Central memory CD8-positive, alpha-beta T cell (primary cell): ENCODE measurements at regions not wholly inside any gene's neighbourhood (a gene's known extent, or its start where the extent isn't known, plus 50 kb on each side); places are given as distances from the start of the nearest gene placed in this dataset.

ENCODE experiments used
- ATAC-seq: fragments of 150-1000 bp; cut with Tn5 transposase; replicated peaks from 2 replicates; pipeline ENCODE4 v1.10.0; 2022; ENCODE audit warnings: mild to moderate bottlenecking, moderate FRiP score, moderate number of reproducible peaks; ENCODE audit not compliant: poor library complexity, severe bottlenecking; ENCODE audit errors: extremely low read depth
- DNase-seq, 2 donors: peaks; one replicate each; pipeline ENCODE4 v3.0.0; 2021; ENCODE audit warnings: low spot score in 2 of 2
- H3K27ac Mint-ChIP-seq: one replicate; pipeline ENCODE4 v1.8.0; 2022; ENCODE audit warnings: low read depth, mild to moderate bottlenecking, moderate library complexity, mixed read lengths
- H3K27me3 Mint-ChIP-seq: one replicate; pipeline ENCODE4 v1.8.0; 2022; ENCODE audit warnings: mixed read lengths
- H3K36me3 Mint-ChIP-seq: one replicate; pipeline ENCODE4 v1.8.0; 2022; ENCODE audit warnings: mild to moderate bottlenecking, moderate library complexity, mixed read lengths; ENCODE audit not compliant: insufficient read depth
- H3K4me1 Mint-ChIP-seq: one replicate; pipeline ENCODE4 v1.8.0; 2022; ENCODE audit warnings: mixed read lengths
- H3K4me3 Mint-ChIP-seq: one replicate; pipeline ENCODE4 v1.8.0; 2022; ENCODE audit warnings: mild to moderate bottlenecking, moderate library complexity, mixed read lengths
- H3K9me3 Mint-ChIP-seq: one replicate; pipeline ENCODE4 v1.8.0; 2022; ENCODE audit warnings: mixed read lengths

DNA sequence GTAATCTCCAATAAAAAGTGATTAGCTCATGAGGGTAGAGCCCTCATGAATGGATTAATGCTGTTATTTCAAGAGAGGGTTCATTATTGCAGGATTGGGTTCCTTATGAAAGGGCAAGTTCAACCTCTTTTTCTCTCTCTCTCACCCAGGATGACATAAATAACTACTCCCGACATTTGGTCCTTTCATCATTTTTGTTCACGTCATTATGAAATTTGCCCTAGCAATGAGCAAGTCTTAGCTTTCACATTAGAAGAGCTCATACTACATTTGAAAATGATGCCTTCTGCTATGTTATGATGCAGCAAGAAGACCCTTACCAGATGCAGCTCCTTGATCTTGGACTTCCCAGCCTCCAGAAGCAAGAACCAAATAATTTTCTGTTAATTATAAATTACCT lies 152.5 kb downstream of the ICOS start:
- H3K4me1 Mint-ChIP-seq: no peaks in the 10 kb centered on the region
- no peaks in the 10 kb centered on the region for H3K36me3 Mint-ChIP-seq
- H3K27me3 Mint-ChIP-seq: peaks cover 30% of the 10 kb centered on the region
- DNase-seq: no peak
- ATAC-seq: no peak
- H3K4me3 Mint-ChIP-seq: no peak overlapping the region
- H3K9me3 Mint-ChIP-seq: no peaks in the 10 kb centered on the region
- no peak overlapping the region for H3K27ac Mint-ChIP-seq

DNA sequence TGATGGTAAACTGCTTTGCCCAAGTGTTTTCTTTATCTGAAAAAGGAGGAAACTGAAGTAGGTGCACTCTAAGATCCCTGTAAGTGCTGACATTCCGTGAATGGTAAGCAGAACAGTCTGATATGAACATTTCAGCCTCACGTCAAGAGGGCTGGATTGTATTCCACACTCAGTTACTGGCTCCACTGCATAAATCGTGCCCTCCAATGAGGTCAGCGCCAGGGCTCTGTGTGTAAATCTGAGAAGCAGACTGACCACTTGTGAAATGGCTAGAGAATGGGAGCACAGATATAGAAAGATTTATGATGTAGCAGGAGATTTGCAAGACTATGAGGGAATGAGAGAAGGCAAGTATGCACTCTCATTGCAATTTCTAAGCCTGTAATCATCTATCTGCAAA lies 153.0 kb downstream of the ICOS start:
- no peak overlapping the region for H3K27ac Mint-ChIP-seq

DNA sequence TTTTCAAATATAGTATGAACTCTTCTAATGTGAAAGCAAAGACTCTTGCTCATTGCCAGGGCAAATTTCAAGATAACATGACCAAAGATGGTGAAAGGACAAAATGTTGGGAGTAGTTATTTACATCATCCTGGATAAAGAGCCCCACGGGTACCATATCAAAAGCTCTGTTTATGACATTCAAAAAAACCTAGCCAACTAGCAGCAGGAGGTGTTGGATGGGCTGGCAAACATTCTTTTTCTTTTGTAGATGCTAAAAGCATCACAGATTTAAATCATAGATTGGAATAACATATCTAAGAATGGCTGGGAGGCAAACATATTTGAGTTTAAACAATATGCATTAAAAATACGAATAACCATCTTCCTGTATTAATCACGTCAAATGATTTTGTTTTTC lies 153.5 kb downstream of the ICOS start:
- Mint-ChIP-seq H3K4me3 (no peak overlapping the region), H3K27ac (no peak overlapping the region)
- DNase-seq: no peak

More for the DNA sequence above, 153.0 kb downstream of the ICOS start:
- Mint-ChIP-seq H3K36me3 (no peaks in the 10 kb centered on the region), H3K4me3 (no peak overlapping the region), H3K27me3 (peaks cover 32% of the 10 kb centered on the region), H3K4me1 (no peaks in the 10 kb centered on the region), H3K9me3 (no peaks in the 10 kb centered on the region)
- no peak for DNase-seq
- ATAC-seq: no peak

DNA sequence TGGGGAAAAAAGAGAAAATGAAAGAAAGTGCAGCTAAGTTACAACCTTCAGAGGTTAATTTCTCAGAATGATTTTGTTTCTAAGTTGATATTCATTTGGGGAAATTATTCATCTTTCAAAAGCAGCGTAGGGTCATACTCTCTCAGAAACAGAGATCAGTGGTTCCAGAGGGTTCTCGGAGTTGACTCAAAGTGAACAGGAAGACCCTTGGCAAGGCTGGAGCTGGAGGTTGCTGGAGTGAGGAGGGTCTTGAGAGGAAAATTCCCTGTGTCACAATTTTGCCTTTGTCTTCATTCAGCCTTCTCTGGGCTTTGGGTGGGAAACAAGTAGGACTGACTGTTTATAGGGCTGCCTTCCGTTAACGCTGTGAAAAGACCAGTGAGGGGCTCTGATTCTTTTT lies 168.2 kb downstream of the ICOS start:
- Mint-ChIP-seq H3K4me3 (no peak overlapping the region), H3K9me3 (no peaks in the 10 kb centered on the region), H3K27ac (no peak overlapping the region), H3K4me1 (peaks cover 16% of the 10 kb centered on the region), H3K27me3 (peaks cover 36% of the 10 kb centered on the region), H3K36me3 (no peaks in the 10 kb centered on the region)
- DNase-seq (no peak), ATAC-seq (no peak)

More for the DNA sequence above, 153.5 kb downstream of the ICOS start:
- H3K27me3 Mint-ChIP-seq: peaks cover 28% of the 10 kb centered on the region
- no peaks in the 10 kb centered on the region for H3K9me3 Mint-ChIP-seq
- ATAC-seq: no peak
- no peaks in the 10 kb centered on the region for H3K36me3 Mint-ChIP-seq
- no peaks in the 10 kb centered on the region for H3K4me1 Mint-ChIP-seq

DNA sequence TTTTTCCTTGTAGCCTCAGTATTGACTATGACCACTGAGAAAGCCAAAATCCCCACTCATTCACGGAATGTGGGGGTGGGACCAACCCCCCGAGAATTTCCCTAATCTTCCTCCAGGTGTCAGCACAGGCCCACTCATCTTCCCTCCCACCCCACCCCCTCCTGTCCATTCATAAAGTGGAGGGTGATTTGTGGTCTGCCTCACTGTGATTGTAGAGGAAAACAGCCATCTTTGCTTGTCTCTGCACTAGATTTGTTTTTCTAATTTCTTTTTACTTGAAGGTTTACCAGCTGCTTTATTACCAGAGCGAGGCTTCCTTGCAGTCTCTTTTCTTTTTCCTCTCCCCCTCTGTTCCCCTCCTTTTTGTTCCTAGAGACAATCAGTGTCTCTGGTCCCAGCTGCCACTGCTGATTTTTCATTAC lies 171.8 kb downstream of the ICOS start:
- peaks cover 56% of the 10 kb centered on the region for H3K27me3 Mint-ChIP-seq
- H3K9me3 Mint-ChIP-seq: no peaks in the 10 kb centered on the region
- peaks cover 38% of the 10 kb centered on the region for H3K4me1 Mint-ChIP-seq
- H3K27ac Mint-ChIP-seq: no peak overlapping the region
- no peak for DNase-seq
- H3K4me3 Mint-ChIP-seq: peak overlapping the region; percentile 73
- ATAC-seq: peak; percentile 53
- H3K36me3 Mint-ChIP-seq: peaks cover 9% of the 10 kb centered on the region

DNA sequence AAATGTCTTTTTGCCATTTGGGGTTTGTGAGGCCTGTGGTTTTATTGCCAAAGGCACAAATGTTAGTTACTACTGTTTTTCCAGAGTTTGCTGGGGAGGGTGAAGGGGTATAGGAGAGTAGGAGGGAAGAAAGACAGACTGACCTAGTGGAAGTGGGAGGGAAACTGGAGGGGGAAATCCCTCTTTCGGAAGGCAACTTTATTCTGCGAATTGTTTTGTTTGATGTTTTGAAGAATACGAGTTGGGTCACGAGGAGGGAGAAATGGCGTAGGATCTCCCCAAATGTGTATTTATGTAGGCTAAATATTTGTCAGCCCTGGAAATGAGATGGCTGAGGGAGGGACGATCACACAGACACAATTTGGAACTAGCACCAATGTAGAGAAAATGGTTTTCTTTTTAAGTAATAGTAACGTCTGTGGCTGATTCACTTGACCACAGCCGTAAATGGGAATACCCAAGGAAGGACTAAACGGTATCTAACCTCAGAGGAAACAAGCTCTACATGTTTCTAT lies 172.3 kb downstream of the ICOS start:
- peaks cover 51% of the 10 kb centered on the region for H3K27me3 Mint-ChIP-seq
- peaks cover 9% of the 10 kb centered on the region for H3K36me3 Mint-ChIP-seq
- H3K27ac Mint-ChIP-seq: peak overlapping the region; percentile 14
- no peaks in the 10 kb centered on the region for H3K9me3 Mint-ChIP-seq
- H3K4me3 Mint-ChIP-seq: peak overlapping the region; percentile 73
- H3K4me1 Mint-ChIP-seq: peaks cover 39% of the 10 kb centered on the region
- no peak for DNase-seq
- ATAC-seq: no peak

DNA sequence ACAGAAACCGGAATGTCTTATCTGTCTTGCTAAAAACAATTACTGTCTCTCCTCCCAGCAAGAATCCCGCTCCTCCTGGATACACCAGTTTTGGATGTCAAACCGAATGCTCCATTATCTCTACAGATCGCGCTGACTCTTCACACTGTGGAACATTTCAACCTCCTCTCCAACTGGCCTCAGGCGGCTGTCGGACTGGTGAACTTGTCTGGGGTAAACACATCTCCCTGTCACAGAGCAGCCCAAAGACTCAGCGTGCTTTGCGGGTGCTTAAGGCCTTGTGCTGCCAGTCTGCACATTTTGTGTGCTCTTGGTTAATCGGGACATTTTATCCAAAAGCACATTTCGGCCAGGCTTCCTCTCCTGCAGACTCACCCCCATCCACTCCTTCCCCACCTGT lies 173.1 kb downstream of the ICOS start:
- ATAC-seq: no peak
- Mint-ChIP-seq H3K27me3 (peaks cover 43% of the 10 kb centered on the region), H3K27ac (peak overlapping the region; percentile 56), H3K9me3 (no peaks in the 10 kb centered on the region), H3K36me3 (peaks cover 9% of the 10 kb centered on the region), H3K4me1 (peaks cover 48% of the 10 kb centered on the region), H3K4me3 (peak overlapping the region; percentile 73)
- no peak for DNase-seq

DNA sequence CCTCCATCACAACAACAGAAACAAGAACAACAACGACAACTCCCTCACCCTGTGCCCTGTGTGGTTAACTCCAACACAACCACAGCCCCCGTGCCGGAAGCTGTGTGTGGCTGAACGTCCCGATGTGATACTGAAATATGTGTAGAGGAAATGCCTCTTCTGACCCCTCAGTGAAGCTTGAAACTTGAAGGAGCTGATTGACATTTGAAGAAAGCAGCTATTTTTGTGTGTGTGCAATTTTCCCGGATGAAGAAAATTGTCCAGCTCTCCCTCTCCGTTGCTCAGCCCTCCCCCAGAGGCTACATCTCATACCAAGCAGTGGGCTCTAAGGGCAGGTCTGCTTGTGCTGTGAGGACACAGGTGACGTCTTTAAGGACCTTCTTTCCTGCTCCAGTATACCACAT lies 173.8 kb downstream of the ICOS start:
- DNase-seq (peak; percentile 28 to 51), ATAC-seq (peak; percentile 88)
- Mint-ChIP-seq H3K27ac (peak overlapping the region; percentile 56), H3K27me3 (peaks cover 36% of the 10 kb centered on the region), H3K4me1 (peaks cover 53% of the 10 kb centered on the region), H3K4me3 (peak overlapping the region; percentile 73), H3K9me3 (no peaks in the 10 kb centered on the region), H3K36me3 (peaks cover 9% of the 10 kb centered on the region)

DNA sequence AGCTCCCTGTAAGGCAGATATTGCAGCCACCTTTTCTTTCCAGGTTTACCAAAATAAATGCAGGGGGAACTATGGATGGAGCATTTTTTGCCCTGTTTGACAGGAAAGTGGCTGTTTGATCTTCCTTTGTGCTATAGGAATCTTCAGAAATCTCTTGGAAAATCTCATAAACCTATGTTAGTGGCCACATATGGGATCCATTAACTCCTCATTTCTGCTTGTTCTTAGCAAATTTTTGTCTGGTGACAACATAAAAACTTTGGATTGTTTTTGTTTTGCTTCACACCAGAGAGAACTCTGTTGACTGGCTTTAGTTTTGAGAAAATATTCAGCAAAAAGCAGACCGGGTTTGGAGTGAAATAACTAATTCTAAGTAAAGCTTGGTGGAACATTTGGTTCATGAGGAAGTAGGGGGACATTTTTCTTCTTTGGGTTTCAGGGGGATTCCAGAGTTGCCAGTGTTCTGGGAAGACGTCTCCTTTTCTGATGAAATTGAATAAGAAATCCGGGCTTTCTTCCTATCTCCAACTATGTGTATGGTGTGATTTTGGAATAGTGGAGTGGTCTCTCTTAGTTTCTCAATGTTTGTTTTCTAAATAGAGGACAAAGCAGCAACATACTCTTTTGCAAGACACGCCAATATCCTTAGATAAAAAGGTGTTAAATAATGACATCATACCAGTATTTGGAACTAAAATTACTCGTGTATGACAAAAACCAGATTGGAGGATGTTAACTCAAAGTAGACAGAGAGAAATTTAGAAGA lies 174.4 kb downstream of the ICOS start:
- no peak for ATAC-seq
- Mint-ChIP-seq H3K4me1 (peaks cover 53% of the 10 kb centered on the region), H3K36me3 (peaks cover 9% of the 10 kb centered on the region), H3K27ac (peak overlapping the region; percentile 56), H3K9me3 (no peaks in the 10 kb centered on the region), H3K4me3 (peak overlapping the region; percentile 73), H3K27me3 (peaks cover 30% of the 10 kb centered on the region)
- DNase-seq: no peak

DNA sequence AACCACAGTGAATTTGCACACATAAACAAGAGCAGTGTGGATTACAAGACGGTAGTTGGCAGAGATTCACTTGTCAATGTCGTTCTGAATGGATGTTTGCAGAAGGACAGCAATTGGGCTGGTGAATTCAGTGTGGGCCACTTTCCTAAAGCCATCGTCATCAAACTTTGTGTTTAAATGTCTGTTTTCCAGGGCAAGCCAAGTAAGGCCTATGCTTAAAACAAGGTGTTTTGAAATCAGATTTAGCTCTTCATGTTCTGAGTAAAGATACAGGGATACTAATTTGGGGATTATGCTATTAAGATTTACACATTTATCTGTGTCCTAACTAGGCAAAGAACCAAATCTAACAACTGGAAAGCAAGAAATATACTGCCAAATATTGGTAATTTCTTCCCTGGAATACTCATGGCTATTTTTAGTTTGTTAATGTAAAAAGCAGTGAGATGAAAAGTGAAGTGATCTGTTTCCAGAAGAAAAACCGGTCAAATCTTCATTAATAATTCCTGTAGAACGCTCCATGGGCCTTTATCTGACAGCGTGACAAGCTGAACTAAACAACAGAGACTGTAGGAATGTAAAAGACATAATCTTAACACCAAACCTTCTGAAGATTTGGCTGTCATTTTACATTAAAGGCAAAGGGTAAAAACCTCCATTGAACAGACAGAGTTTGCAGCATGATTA lies 175.7 kb downstream of the ICOS start:
- peaks cover 29% of the 10 kb centered on the region for H3K27me3 Mint-ChIP-seq

DNA sequence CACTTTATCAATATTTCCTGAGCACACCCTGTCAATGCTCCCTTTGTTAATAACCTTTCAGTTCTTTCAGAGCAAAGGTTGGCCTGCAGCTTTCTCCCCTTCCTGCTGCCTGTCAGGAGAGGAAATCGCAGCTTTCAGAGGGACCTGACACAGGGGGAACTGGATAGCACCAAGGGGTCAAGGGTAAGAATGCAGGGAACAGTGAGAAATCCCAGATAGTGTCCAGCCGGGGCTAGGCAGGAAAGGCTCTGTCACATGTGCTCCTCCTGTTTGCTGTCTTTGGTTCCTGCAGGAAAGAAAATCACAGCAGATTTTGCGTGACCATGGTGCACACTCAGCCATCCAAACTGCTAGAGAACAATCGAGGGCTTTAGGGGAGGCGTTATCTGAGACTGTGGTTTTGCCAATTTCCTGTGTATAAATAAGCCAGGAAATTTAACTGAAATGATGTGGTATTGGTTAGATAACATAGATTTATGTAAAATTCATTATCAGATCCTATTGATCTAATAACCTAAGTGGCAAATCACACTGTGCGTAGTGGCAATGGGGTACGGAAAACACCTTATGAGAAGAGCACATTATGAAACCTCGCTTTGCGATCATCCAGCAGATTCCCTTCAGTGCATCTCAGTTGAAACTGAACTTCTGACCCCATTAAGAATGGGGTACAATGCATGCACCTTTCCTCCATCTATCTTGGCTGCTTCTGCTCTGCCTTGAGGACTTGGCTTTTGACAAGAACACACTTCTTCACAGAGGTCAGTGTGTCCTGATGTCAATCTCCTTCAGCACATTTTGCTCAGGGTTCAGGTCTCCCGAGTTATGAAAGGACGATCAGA lies 178.0 kb downstream of the ICOS start:
- peaks cover 9% of the 10 kb centered on the region for H3K36me3 Mint-ChIP-seq
- H3K4me3 Mint-ChIP-seq: no peak overlapping the region
- H3K27ac Mint-ChIP-seq: no peak overlapping the region
- peaks cover 41% of the 10 kb centered on the region for H3K4me1 Mint-ChIP-seq
- ATAC-seq: no peak
- H3K27me3 Mint-ChIP-seq: peaks cover 26% of the 10 kb centered on the region
- no peak for DNase-seq
- H3K9me3 Mint-ChIP-seq: no peaks in the 10 kb centered on the region

More for the DNA sequence above, 175.7 kb downstream of the ICOS start:
- H3K4me3 Mint-ChIP-seq: no peak overlapping the region
- ATAC-seq (no peak), DNase-seq (no peak)
- no peak overlapping the region for H3K27ac Mint-ChIP-seq
- H3K36me3 Mint-ChIP-seq: peaks cover 9% of the 10 kb centered on the region
- H3K4me1 Mint-ChIP-seq: peaks cover 53% of the 10 kb centered on the region
- no peaks in the 10 kb centered on the region for H3K9me3 Mint-ChIP-seq
